ENCODE measurements at regions not wholly inside any gene's neighbourhood (a gene's known extent, or its start where the extent isn't known, plus 50 kb on each side); places are given as distances from the start of the nearest gene placed in this dataset.

DNA sequence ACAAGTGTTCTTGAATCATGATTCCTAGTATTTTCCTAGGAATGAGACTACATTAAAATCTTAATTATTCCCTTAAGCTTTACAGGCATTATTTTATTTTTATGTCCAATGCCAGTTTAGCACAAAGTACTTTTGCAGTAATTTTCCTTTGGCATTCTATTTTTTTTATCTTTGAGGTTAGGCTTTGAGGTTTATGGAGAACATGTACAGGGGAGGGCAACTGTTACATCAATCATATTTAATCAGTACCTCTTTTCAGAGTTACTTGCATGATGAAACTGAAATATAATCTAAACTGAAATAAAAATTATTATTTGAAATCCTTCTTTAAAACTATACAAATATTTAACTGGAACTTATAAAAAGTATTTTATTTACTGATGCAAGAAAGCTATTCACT, 118.2 kb upstream of the MPDZ start:
- TF ChIP-seq, protein P1, sequence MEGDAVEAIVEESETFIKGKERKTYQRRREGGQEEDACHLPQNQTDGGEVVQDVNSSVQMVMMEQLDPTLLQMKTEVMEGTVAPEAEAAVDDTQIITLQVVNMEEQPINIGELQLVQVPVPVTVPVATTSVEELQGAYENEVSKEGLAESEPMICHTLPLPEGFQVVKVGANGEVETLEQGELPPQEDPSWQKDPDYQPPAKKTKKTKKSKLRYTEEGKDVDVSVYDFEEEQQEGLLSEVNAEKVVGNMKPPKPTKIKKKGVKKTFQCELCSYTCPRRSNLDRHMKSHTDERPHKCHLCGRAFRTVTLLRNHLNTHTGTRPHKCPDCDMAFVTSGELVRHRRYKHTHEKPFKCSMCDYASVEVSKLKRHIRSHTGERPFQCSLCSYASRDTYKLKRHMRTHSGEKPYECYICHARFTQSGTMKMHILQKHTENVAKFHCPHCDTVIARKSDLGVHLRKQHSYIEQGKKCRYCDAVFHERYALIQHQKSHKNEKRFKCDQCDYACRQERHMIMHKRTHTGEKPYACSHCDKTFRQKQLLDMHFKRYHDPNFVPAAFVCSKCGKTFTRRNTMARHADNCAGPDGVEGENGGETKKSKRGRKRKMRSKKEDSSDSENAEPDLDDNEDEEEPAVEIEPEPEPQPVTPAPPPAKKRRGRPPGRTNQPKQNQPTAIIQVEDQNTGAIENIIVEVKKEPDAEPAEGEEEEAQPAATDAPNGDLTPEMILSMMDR (IDR thresholded peaks at IDR 0.05) = no peak
- TF ChIP-seq ZFX (IDR thresholded peaks at IDR 0.05; ENCODE audit: borderline replicate concordance) = no peak
